Spleen (tissue), 7 donors: ENCODE measurements at regions not wholly inside any gene's neighbourhood (a gene's known extent, or its start where the extent isn't known, plus 50 kb on each side); places are given as distances from the start of the nearest gene placed in this dataset.

ENCODE experiments used
- POLR2A ChIP-seq, 3 donors: fragments of 450-650 bp; IDR thresholded peaks; one replicate each; pipeline ENCODE4 v1.5.1; 2017; ENCODE audit warnings: antibody characterized with exemption in 3 of 3, mild to moderate bottlenecking in 1 of 3
- POLR2AphosphoS5 ChIP-seq, 3 donors: sonication (generic); formaldehyde crosslinking; IDR thresholded peaks; one replicate each; pipeline ENCODE4 v1.5.1; 2017; ENCODE audit warnings: antibody characterized with exemption in 3 of 3
- TF ChIP-seq, protein P1 (sequence below), 11 experiments: fragments of 200-600 bp in 7 of 11; fragments of 450-650 bp in 4 of 11; sonication (generic) in 4 of 11; IDR thresholded peaks in 8 of 11; conservative IDR thresholded peaks in 3 of 11; 1 replicate in 7 of 11; 2 replicates in 4 of 11; pipeline versions ENCODE4 v1.4.0 to v1.8.0; 2016 to 2021; ENCODE audit warnings: antibody characterized with exemption in 11 of 11, inconsistent platforms in 4 of 11, mild to moderate bottlenecking in 1 of 11
- donor health status: DM: no; HTN: no; CAD: no; lungs with moderate emphysema.
- donor health status: DM: no; HTN: no; CAD: no.
- donor health status: DM: no; HTN: no; CAD: no.

GRCh38 chr15:69520067-69520466 is 67.4 kb downstream of the RPLP1 start:
- TF ChIP-seq POLR2AphosphoS5 (IDR thresholded peaks at IDR 0.05): no peak
- TF ChIP-seq, protein P1, sequence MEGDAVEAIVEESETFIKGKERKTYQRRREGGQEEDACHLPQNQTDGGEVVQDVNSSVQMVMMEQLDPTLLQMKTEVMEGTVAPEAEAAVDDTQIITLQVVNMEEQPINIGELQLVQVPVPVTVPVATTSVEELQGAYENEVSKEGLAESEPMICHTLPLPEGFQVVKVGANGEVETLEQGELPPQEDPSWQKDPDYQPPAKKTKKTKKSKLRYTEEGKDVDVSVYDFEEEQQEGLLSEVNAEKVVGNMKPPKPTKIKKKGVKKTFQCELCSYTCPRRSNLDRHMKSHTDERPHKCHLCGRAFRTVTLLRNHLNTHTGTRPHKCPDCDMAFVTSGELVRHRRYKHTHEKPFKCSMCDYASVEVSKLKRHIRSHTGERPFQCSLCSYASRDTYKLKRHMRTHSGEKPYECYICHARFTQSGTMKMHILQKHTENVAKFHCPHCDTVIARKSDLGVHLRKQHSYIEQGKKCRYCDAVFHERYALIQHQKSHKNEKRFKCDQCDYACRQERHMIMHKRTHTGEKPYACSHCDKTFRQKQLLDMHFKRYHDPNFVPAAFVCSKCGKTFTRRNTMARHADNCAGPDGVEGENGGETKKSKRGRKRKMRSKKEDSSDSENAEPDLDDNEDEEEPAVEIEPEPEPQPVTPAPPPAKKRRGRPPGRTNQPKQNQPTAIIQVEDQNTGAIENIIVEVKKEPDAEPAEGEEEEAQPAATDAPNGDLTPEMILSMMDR (IDR thresholded peaks at IDR 0.05 in 8 of 11, conservative IDR thresholded peaks at IDR 0.05 in 3 of 11): no peak
- TF ChIP-seq POLR2A (IDR thresholded peaks at IDR 0.05): no peak
